ENCODE measurements at regions not wholly inside any gene's neighbourhood (a gene's known extent, or its start where the extent isn't known, plus 50 kb on each side); places are given as distances from the start of the nearest gene placed in this dataset.
"Not testable (repeated sequence)": the region's sequence is repeated elsewhere in the genome, so short reads cannot be mapped to it uniquely, and the experiment has no call there.

GRCh38 chr12:63450816-63451215 is 217.5 kb downstream of the DPY19L2 start:
- intact Hi-C loops (cut with DNase I): no loop called here
- no peaks in the 10 kb centered on the region for H3K4me1 ChIP-seq (replicated peaks)
- H3K36me3 ChIP-seq: no peaks in the 10 kb centered on the region
- TF ChIP-seq CTCF (IDR thresholded peaks at IDR 0.05) (peak in 1 of 4 experiments; percentile 5), POLR2AphosphoS5 (IDR thresholded peaks at IDR 0.05) (no peak)
- no peaks in the 10 kb centered on the region for H3K27me3 ChIP-seq (replicated peaks; ENCODE audit: insufficient read depth)
- no peak overlapping the region for H3K4me3 ChIP-seq
- no peaks in the 10 kb centered on the region for H3K9me3 ChIP-seq
- no peak for DNase-seq (ENCODE audit: low spot score)
- 58% methylated on average over 2 of the region's 2 CpGs for WGBS
- no peak overlapping the region for H3K27ac ChIP-seq

GRCh38 chr12:63450334-63450733 is 218.0 kb downstream of the DPY19L2 start:
- Histone ChIP-seq H3K27me3 (replicated peaks; ENCODE audit: insufficient read depth) (no peaks in the 10 kb centered on the region), H3K27ac (no peak overlapping the region), H3K4me1 (replicated peaks) (no peaks in the 10 kb centered on the region), H3K4me3 (no peak overlapping the region), H3K9me3 (no peaks in the 10 kb centered on the region), H3K36me3 (no peaks in the 10 kb centered on the region)
- TF ChIP-seq CTCF (IDR thresholded peaks at IDR 0.05) (no peak), POLR2AphosphoS5 (IDR thresholded peaks at IDR 0.05) (no peak), POLR2A (IDR thresholded peaks at IDR 0.05) (no peak)
- DNase-seq (ENCODE audit: low spot score): no peak
- 89% methylated on average over 1 of the region's 1 CpG for WGBS
- intact Hi-C loops (cut with DNase I): no loop called here

GRCh38 chr12:63445224-63445880 is 222.9 kb downstream of the DPY19L2 start:
- WGBS: 72% methylated on average over 3 of the region's 3 CpGs
- H3K4me1 ChIP-seq (replicated peaks): no peaks in the 10 kb centered on the region
- no peak overlapping the region for H3K4me3 ChIP-seq
- H3K27ac ChIP-seq: no peak overlapping the region
- no peak for DNase-seq (ENCODE audit: low spot score)
- intact Hi-C loops (cut with DNase I): no loop called here
- no peak for TF ChIP-seq CTCF (IDR thresholded peaks at IDR 0.05)
- TF ChIP-seq POLR2A (IDR thresholded peaks at IDR 0.05): no peak
- TF ChIP-seq POLR2AphosphoS5 (IDR thresholded peaks at IDR 0.05): no peak
- no peaks in the 10 kb centered on the region for H3K27me3 ChIP-seq (replicated peaks; ENCODE audit: insufficient read depth)
- H3K36me3 ChIP-seq: no peaks in the 10 kb centered on the region
- H3K9me3 ChIP-seq: no peaks in the 10 kb centered on the region

- WGBS: 24% methylated on average over 5 of the region's 5 CpGs
- intact Hi-C loops (cut with DNase I): no loop called here
- H3K27ac ChIP-seq: peak overlapping the region; percentile 34 to 60
Observed at GRCh38 chr12:63440048-63440447, 228.2 kb downstream of the DPY19L2 start.

GRCh38 chr12:63434384-63434783 is 233.9 kb downstream of the DPY19L2 start:
- 93% methylated on average over 11 of the region's 11 CpGs for WGBS
- H3K36me3 ChIP-seq; H3K9me3 ChIP-seq; DNase-seq (ENCODE audit: low spot score); H3K4me3 ChIP-seq; intact Hi-C loops (cut with DNase I); H3K27ac ChIP-seq; H3K27me3 ChIP-seq (replicated peaks; ENCODE audit: insufficient read depth); H3K4me1 ChIP-seq (replicated peaks): not testable (repeated sequence)

More at GRCh38 chr12:63440048-63440447, 228.2 kb downstream of the DPY19L2 start:
- H3K36me3 ChIP-seq: no peaks in the 10 kb centered on the region
- no peak overlapping the region for H3K4me3 ChIP-seq
- no peaks in the 10 kb centered on the region for H3K9me3 ChIP-seq
- H3K4me1 ChIP-seq (replicated peaks): no peaks in the 10 kb centered on the region
- TF ChIP-seq POLR2AphosphoS5 (IDR thresholded peaks at IDR 0.05) (peak; percentile 57), POLR2A (IDR thresholded peaks at IDR 0.05) (no peak)
- no peaks in the 10 kb centered on the region for H3K27me3 ChIP-seq (replicated peaks; ENCODE audit: insufficient read depth)
- peak; percentile 40 for DNase-seq (ENCODE audit: low spot score)

- H3K27me3 ChIP-seq (replicated peaks; ENCODE audit: insufficient read depth); DNase-seq (ENCODE audit: low spot score); intact Hi-C loops (cut with DNase I); H3K4me3 ChIP-seq; H3K27ac ChIP-seq; H3K4me1 ChIP-seq (replicated peaks); H3K9me3 ChIP-seq; H3K36me3 ChIP-seq: not testable (repeated sequence)
Observed at GRCh38 chr12:63427969-63428368, 240.3 kb downstream of the DPY19L2 start.

GRCh38 chr12:63427029-63427428 is 241.3 kb downstream of the DPY19L2 start:
- H3K4me3 ChIP-seq; H3K27ac ChIP-seq; intact Hi-C loops (cut with DNase I); H3K27me3 ChIP-seq (replicated peaks; ENCODE audit: insufficient read depth); H3K4me1 ChIP-seq (replicated peaks); DNase-seq (ENCODE audit: low spot score); H3K9me3 ChIP-seq; H3K36me3 ChIP-seq: not testable (repeated sequence)
- WGBS: 96% methylated on average over 2 of the region's 2 CpGs

All from prostate gland (tissue), 2 donors.